Stomach (tissue), 8 donors: ENCODE measurements at regions not wholly inside any gene's neighbourhood (a gene's known extent, or its start where the extent isn't known, plus 50 kb on each side); places are given as distances from the start of the nearest gene placed in this dataset.
A peak's percentile ranks its signal among the peaks of the same experiment; 100 is the strongest.

Source experiments
- DNase-seq, 2 donors: peaks; one replicate each; pipeline versions ENCODE4 v3.0.0 to v3.0.0-alpha.2; 2013 to 2019
- H3K27ac ChIP-seq, 5 donors: fragments of 200-600 bp in 4 of 5; sonication (generic) in 4 of 5; one replicate each; pipeline ENCODE4 v1.5.1; 2013 to 2019; ENCODE audit warnings: mild to moderate bottlenecking in 1 of 5, moderate library complexity in 1 of 5
- H3K27me3 ChIP-seq, 3 donors: fragments of 200-600 bp; sonication (generic); one replicate each; pipeline ENCODE4 v1.5.1; 2017 to 2019; ENCODE audit warnings: mixed run types in 1 of 3
- H3K36me3 ChIP-seq, 4 donors: fragments of 200-600 bp; sonication (generic); 1 replicate in 3 of 4; 2 replicates in 1 of 4; pipeline ENCODE4 v1.5.1; 2016 to 2019
- H3K4me1 ChIP-seq, 4 donors: fragments of 200-600 bp; sonication (generic); one replicate each; pipeline ENCODE4 v1.5.1; 2016 to 2019
- H3K4me3 ChIP-seq, 4 donors: fragments of 200-600 bp; sonication (generic) in 3 of 4; one replicate each; pipeline ENCODE4 v1.5.1; 2016 to 2019; ENCODE audit warnings: mild to moderate bottlenecking in 1 of 4
- H3K9me3 ChIP-seq, 4 donors: fragments of 200-600 bp; sonication (generic); one replicate each; pipeline ENCODE4 v1.5.1; 2016 to 2019
- CTCF ChIP-seq, 7 experiments: fragments of 450-650 bp in 4 of 7; fragments of 200-600 bp in 3 of 7; sonication (generic) in 3 of 7; IDR thresholded peaks; one replicate each; pipeline ENCODE4 v1.5.1; 2016 to 2019; ENCODE audit warnings: antibody characterized with exemption in 7 of 7, control low read depth in 2 of 7, mild to moderate bottlenecking in 1 of 7
- EP300 ChIP-seq: sonication (generic); formaldehyde crosslinking; IDR thresholded peaks from one replicate; pipeline ENCODE4 v1.6.1; 2017; ENCODE audit warnings: antibody characterized with exemption
- POLR2A ChIP-seq, 4 donors: fragments of 450-650 bp; IDR thresholded peaks; one replicate each; pipeline ENCODE4 v1.6.1; 2016; ENCODE audit warnings: antibody characterized with exemption in 4 of 4, control low read depth in 2 of 4, mild to moderate bottlenecking in 1 of 4, moderate library complexity in 1 of 4
- POLR2AphosphoS5 ChIP-seq, 3 donors: sonication (generic); formaldehyde crosslinking; IDR thresholded peaks; one replicate each; pipeline ENCODE4 v1.6.1; 2016; ENCODE audit warnings: antibody characterized with exemption in 3 of 3
- WGBS, 5 donors: extraction: QIAGEN DNeasy Blood & Tissue Kit in 3 of 5; methylation state at CpG; one replicate each; pipeline versions ENCODE4 v1.1.5 to v1.1.7; 2013 to 2018; 5-methylcytosine and 5-hydroxymethylcytosine counted together
- intact Hi-C: fragments of 100-400 bp; cut with DNase I; formaldehyde crosslinking; loops from one replicate; pipeline ENCODE4 v1.15.1; 2023; ENCODE audit warnings: low total_unique reads
- donor health status: healthy with polysubstance abuse.
- donor health status: Bipolar disorder and iron deficiency.
- donor health status: healthy.

GRCh38 chr13:59408738-59409137, 755.0 kb downstream of the DIAPH3 start:
- peaks cover 10 to 46% (median 20%) of the 10 kb centered on the region in 4 donors for H3K4me1 ChIP-seq
- DNase-seq = peak in 1 of 2 donors; percentile 31
- peak overlapping the region in 3 of 5 donors; percentile 16 to 61 (median 61) for H3K27ac ChIP-seq
- H3K9me3 ChIP-seq = peaks cover 0 to 9% (median 4%) of the 10 kb centered on the region in 4 donors
- H3K36me3 ChIP-seq = no peaks in the 10 kb centered on the region
- no peak overlapping the region for H3K4me3 ChIP-seq
- TF ChIP-seq POLR2AphosphoS5 (IDR thresholded peaks at IDR 0.05) (no peak), CTCF (IDR thresholded peaks at IDR 0.05) (no peak), POLR2A (IDR thresholded peaks at IDR 0.05) (no peak)
- H3K27me3 ChIP-seq = no peaks in the 10 kb centered on the region
- intact Hi-C loops = no loop called here
- WGBS, 5 donors = 41 to 61% (median 54%) methylated on average over 5 of the region's 5 CpGs

- 6 to 23% (median 12%) methylated on average over 2 of the region's 2 CpGs for WGBS, 5 donors
- H3K27me3 ChIP-seq = no peaks in the 10 kb centered on the region
- DNase-seq = peak; percentile 70 to 84
- no peak overlapping the region for H3K4me3 ChIP-seq
- no peaks in the 10 kb centered on the region for H3K36me3 ChIP-seq
- intact Hi-C loops = no loop called here
- H3K27ac ChIP-seq = peak overlapping the region; percentile 1 to 61 (median 49)
- H3K9me3 ChIP-seq = peaks cover 0 to 9% (median 4%) of the 10 kb centered on the region in 4 donors
- TF ChIP-seq POLR2AphosphoS5 (IDR thresholded peaks at IDR 0.05) (no peak), EP300 (no peak), CTCF (IDR thresholded peaks at IDR 0.05) (no peak), POLR2A (IDR thresholded peaks at IDR 0.05) (no peak)
- H3K4me1 ChIP-seq = peaks cover 10 to 46% (median 20%) of the 10 kb centered on the region in 4 donors
Measured at GRCh38 chr13:59409211-59409610, 754.5 kb downstream of the DIAPH3 start.

GRCh38 chr13:59409634-59410200, 754.0 kb downstream of the DIAPH3 start:
- no peak for TF ChIP-seq EP300
- TF ChIP-seq POLR2A (IDR thresholded peaks at IDR 0.05) = no peak
- TF ChIP-seq POLR2AphosphoS5 (IDR thresholded peaks at IDR 0.05) = no peak
- TF ChIP-seq CTCF (IDR thresholded peaks at IDR 0.05) = no peak
- WGBS, 5 donors = 31 to 56% (median 37%) methylated on average over 8 of the region's 8 CpGs
- Histone ChIP-seq H3K36me3 (no peaks in the 10 kb centered on the region), H3K9me3 (peaks cover 0 to 9% (median 4%) of the 10 kb centered on the region in 4 donors), H3K4me1 (peaks cover 10 to 46% (median 20%) of the 10 kb centered on the region in 4 donors), H3K27me3 (no peaks in the 10 kb centered on the region), H3K4me3 (no peak overlapping the region), H3K27ac (peak overlapping the region in 3 of 5 donors; percentile 1 to 61 (median 61))
- intact Hi-C loops = no loop called here
- no peak for DNase-seq

- Histone ChIP-seq H3K27ac (no peak overlapping the region), H3K4me3 (no peak overlapping the region), H3K9me3 (no peaks in the 10 kb centered on the region), H3K4me1 (peaks cover 10 to 42% (median 20%) of the 10 kb centered on the region in 4 donors), H3K36me3 (no peaks in the 10 kb centered on the region), H3K27me3 (no peaks in the 10 kb centered on the region)
- intact Hi-C loops = no loop called here
- TF ChIP-seq CTCF (IDR thresholded peaks at IDR 0.05) = no peak
- no peak for TF ChIP-seq EP300
- TF ChIP-seq POLR2A (IDR thresholded peaks at IDR 0.05) = no peak
- TF ChIP-seq POLR2AphosphoS5 (IDR thresholded peaks at IDR 0.05) = no peak
- DNase-seq = no peak
Measured at GRCh38 chr13:59413126-59413525, 750.6 kb downstream of the DIAPH3 start.
